ENCODE measurements at regions not wholly inside any gene's neighbourhood (a gene's known extent, or its start where the extent isn't known, plus 50 kb on each side); places are given as distances from the start of the nearest gene placed in this dataset.

- intact Hi-C loops (cut with DNase I) = no loop called here
- Histone ChIP-seq H3K27ac (no peak overlapping the region), H3K36me3 (no peaks in the 10 kb centered on the region), H3K27me3 (no peaks in the 10 kb centered on the region), H3K4me1 (no peaks in the 10 kb centered on the region), H3K4me3 (no peak overlapping the region), H3K9me3 (no peaks in the 10 kb centered on the region)
- no peak for DNase-seq
- no peak for ATAC-seq
- TF ChIP-seq, protein P1, sequence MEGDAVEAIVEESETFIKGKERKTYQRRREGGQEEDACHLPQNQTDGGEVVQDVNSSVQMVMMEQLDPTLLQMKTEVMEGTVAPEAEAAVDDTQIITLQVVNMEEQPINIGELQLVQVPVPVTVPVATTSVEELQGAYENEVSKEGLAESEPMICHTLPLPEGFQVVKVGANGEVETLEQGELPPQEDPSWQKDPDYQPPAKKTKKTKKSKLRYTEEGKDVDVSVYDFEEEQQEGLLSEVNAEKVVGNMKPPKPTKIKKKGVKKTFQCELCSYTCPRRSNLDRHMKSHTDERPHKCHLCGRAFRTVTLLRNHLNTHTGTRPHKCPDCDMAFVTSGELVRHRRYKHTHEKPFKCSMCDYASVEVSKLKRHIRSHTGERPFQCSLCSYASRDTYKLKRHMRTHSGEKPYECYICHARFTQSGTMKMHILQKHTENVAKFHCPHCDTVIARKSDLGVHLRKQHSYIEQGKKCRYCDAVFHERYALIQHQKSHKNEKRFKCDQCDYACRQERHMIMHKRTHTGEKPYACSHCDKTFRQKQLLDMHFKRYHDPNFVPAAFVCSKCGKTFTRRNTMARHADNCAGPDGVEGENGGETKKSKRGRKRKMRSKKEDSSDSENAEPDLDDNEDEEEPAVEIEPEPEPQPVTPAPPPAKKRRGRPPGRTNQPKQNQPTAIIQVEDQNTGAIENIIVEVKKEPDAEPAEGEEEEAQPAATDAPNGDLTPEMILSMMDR (IDR thresholded peaks at IDR 0.05) = no peak
Observed at GRCh38 chr4:71974681-71975080, 57.1 kb upstream of the NPFFR2 start.

DNA sequence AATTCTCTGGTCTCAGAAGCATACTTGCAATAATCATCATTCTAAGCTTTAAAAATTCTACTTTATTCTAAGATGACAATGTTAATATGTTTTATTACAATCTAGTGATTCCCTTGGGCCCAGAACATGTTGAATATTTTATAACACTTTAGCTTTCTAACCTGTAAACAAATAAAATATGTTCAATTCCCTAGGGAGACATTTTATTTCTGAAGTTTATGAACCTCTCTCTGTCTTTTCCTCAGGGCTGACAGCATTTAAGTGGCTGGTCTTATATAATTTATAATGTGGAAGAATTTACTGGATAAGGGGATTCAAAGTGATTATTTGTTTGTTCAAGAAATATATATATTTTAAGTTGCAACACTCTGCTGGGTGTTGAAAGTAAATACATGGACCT is 55.3 kb upstream of the NPFFR2 start:
- H3K4me3 ChIP-seq = no peak overlapping the region
- no peaks in the 10 kb centered on the region for H3K27me3 ChIP-seq
- DNase-seq = no peak
- TF ChIP-seq, protein P1 (IDR thresholded peaks at IDR 0.05) = no peak
- H3K9me3 ChIP-seq = no peaks in the 10 kb centered on the region
- no peak for ATAC-seq
- H3K4me1 ChIP-seq = no peaks in the 10 kb centered on the region
- H3K36me3 ChIP-seq = no peaks in the 10 kb centered on the region
- no peak overlapping the region for H3K27ac ChIP-seq
- intact Hi-C loops (cut with DNase I) = no loop called here

- no peak for ATAC-seq
- Histone ChIP-seq H3K4me3 (no peak overlapping the region), H3K4me1 (no peaks in the 10 kb centered on the region), H3K36me3 (no peaks in the 10 kb centered on the region), H3K27ac (no peak overlapping the region), H3K9me3 (no peaks in the 10 kb centered on the region), H3K27me3 (no peaks in the 10 kb centered on the region)
- no peak for DNase-seq
- TF ChIP-seq, protein P1 (IDR thresholded peaks at IDR 0.05) = no peak
- intact Hi-C loops (cut with DNase I) = no loop called here
Observed at GRCh38 chr4:71978210-71978835, 53.5 kb upstream of the NPFFR2 start.

DNA sequence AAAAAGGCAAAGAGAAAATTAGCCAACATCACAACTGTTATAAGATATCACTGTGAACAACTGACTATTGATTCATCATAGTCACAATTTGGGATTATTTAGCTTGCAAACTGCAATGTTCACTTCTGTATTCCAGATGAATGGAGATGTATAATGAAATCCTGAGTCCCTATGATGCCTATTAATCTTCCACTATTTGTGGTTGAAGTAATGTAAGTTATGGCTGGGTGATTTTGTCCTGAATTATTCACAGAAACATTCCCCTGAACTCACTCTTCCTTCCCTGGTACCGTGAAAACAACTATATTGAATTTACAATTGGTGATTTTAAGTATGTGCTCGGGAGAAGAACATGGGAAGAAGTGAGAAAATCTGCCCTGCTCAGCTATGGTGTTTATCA is 50.8 kb upstream of the NPFFR2 start:
- TF ChIP-seq, protein P1 (IDR thresholded peaks at IDR 0.05) = no peak
- Histone ChIP-seq H3K36me3 (no peaks in the 10 kb centered on the region), H3K9me3 (no peaks in the 10 kb centered on the region), H3K27ac (no peak overlapping the region), H3K4me1 (no peaks in the 10 kb centered on the region), H3K4me3 (no peak overlapping the region), H3K27me3 (no peaks in the 10 kb centered on the region)
- ATAC-seq (no peak), DNase-seq (no peak)
- intact Hi-C loops (cut with DNase I) = no loop called here

Measured in upper lobe of right lung (tissue), 1 donor.